Skeletal muscle tissue (tissue), 3 donors: ENCODE measurements at regions not wholly inside any gene's neighbourhood (a gene's known extent, or its start where the extent isn't known, plus 50 kb on each side); places are given as distances from the start of the nearest gene placed in this dataset.

Experiments used
- H3K27ac ChIP-seq: one replicate; pipeline ENCODE4 v1.7.0; 2013; ENCODE audit warnings: mild to moderate bottlenecking, low read depth, low read length, inconsistent platforms
- H3K27me3 ChIP-seq, 3 donors: one replicate each; pipeline ENCODE4 v1.7.0; 2013; ENCODE audit warnings: low read length in 3 of 3; ENCODE audit not compliant: control insufficient read depth in 3 of 3, insufficient read depth in 3 of 3
- H3K36me3 ChIP-seq, 3 donors: one replicate each; pipeline ENCODE4 v1.7.0; 2013; ENCODE audit warnings: low read length in 3 of 3; ENCODE audit not compliant: control insufficient read depth in 3 of 3, insufficient read depth in 3 of 3
- H3K4me1 ChIP-seq, 3 donors: one replicate each; pipeline ENCODE4 v1.7.0; 2013; ENCODE audit warnings: low read length in 3 of 3, mild to moderate bottlenecking in 3 of 3; ENCODE audit not compliant: control insufficient read depth in 3 of 3, insufficient read depth in 3 of 3
- H3K4me3 ChIP-seq, 3 donors: one replicate each; pipeline ENCODE4 v1.7.0; 2013; ENCODE audit warnings: low read length in 3 of 3
- H3K9ac ChIP-seq, 3 donors: one replicate each; pipeline ENCODE4 v1.7.0; 2013; ENCODE audit warnings: low read length in 3 of 3, mild to moderate bottlenecking in 3 of 3, moderate library complexity in 2 of 3, low read depth in 1 of 3
- H3K9me3 ChIP-seq, 3 donors: one replicate each; pipeline ENCODE4 v1.7.0; 2013; ENCODE audit warnings: low read length in 3 of 3; ENCODE audit not compliant: control insufficient read depth in 3 of 3
- donor health status: Osteomylitis.

DNA sequence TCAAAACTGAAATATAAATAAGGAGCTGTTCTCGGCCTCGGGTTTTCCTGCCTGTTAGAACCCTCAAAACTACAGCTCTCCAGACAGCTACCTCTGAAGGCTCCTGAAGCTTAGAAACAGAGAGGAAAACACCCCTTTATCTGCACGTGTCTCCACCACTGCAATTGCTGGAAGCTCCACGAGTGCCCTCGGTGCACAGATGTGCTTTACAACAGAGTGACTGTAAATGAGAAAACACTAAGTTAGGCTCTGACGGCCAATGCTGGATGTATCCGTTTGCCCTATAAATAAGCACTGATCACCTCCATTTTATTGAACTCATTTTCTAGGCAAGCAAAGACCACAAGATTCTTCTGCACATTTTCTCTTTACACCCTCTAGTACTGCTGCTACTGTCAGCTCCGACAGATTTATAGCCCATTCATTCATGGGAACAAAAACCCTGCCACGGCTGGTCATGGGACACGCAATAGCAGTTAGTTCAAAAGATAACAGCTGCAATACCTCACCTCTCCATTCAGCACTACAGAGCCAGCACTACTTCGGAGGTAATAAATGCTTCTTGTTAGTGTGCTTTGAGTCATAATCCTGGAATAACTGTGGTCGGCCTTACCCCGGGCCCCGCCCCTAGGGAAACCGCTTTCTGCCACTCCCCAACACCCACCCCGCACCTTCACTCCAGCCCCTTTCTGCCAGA, 241.1 kb upstream of the ZNF507 start:
- Histone ChIP-seq H3K4me1 (no peaks in the 10 kb centered on the region), H3K9me3 (no peaks in the 10 kb centered on the region), H3K27me3 (peaks cover 5 to 18% (median 18%) of the 10 kb centered on the region in 3 donors), H3K36me3 (no peaks in the 10 kb centered on the region), H3K4me3 (no peak overlapping the region), H3K9ac (no peak overlapping the region), H3K27ac (no peak overlapping the region)

DNA sequence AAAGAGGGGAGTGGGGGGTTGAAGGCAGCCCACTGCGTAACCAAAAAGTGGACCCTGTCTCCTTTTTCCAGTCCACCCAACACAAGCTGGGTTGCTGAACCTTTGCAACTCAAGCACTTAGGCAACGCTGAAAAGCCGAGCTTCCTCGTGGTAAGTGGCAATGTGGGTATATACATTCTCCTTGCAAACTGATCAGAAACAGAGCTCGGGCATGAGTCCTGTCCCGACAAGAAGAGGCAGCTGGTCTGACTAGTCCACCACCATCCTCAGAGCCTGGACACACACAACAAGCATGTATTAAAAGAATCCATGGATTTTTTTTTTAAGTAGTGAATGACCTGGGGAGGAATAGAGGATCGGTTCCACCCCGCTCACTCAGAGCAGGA, 240.6 kb upstream of the ZNF507 start:
- no peak overlapping the region for H3K4me3 ChIP-seq
- H3K4me1 ChIP-seq: no peaks in the 10 kb centered on the region
- H3K27ac ChIP-seq: no peak overlapping the region
- H3K27me3 ChIP-seq: peaks cover 5 to 18% (median 18%) of the 10 kb centered on the region in 3 donors
- H3K9me3 ChIP-seq: no peaks in the 10 kb centered on the region
- no peak overlapping the region for H3K9ac ChIP-seq
- no peaks in the 10 kb centered on the region for H3K36me3 ChIP-seq

- no peak overlapping the region for H3K9ac ChIP-seq
- no peaks in the 10 kb centered on the region for H3K36me3 ChIP-seq
- no peaks in the 10 kb centered on the region for H3K9me3 ChIP-seq
- H3K27me3 ChIP-seq: peaks cover 5 to 18% (median 18%) of the 10 kb centered on the region in 3 donors
- H3K4me1 ChIP-seq: no peaks in the 10 kb centered on the region
- H3K4me3 ChIP-seq: no peak overlapping the region
- H3K27ac ChIP-seq: no peak overlapping the region
Measured at GRCh38 chr19:32105527-32106310, 239.7 kb upstream of the ZNF507 start.

- Histone ChIP-seq H3K9ac (no peak overlapping the region), H3K4me1 (no peaks in the 10 kb centered on the region), H3K36me3 (no peaks in the 10 kb centered on the region), H3K4me3 (no peak overlapping the region), H3K27ac (no peak overlapping the region), H3K27me3 (peaks cover 0 to 4% (median 0%) of the 10 kb centered on the region in 3 donors), H3K9me3 (no peaks in the 10 kb centered on the region)
Measured at GRCh38 chr19:32122258-32122657, 223.2 kb upstream of the ZNF507 start.

DNA sequence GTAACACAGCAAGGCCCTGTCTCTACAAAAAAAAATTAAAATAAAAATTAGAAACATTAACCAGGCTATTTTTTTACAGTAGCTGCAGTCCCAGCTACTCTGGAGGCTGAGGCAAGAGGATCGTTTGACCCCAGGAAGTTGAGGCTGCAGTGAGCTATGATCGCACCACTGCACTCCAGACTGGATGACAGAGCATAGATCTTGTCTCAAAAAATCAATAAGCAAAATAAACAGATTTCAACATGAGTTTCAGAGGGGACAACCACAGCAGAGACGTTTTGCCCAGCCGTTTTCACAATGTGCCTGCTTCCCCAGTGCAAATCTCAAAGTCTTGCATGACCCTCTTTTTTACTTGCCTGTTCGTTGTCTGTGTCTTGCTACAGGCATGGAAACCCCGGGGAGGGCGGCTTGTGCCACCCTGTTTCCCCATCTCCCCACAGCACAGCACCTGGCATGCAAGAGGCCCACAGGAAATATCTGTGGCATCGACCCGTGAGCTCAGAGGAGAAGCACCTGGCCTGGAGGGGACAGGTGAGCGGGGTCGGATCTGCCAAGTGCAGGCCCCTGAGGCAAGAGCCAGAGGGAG, 222.0 kb upstream of the ZNF507 start:
- no peaks in the 10 kb centered on the region for H3K36me3 ChIP-seq
- peaks cover 0 to 4% (median 0%) of the 10 kb centered on the region in 3 donors for H3K27me3 ChIP-seq
- no peak overlapping the region for H3K4me3 ChIP-seq
- H3K27ac ChIP-seq: no peak overlapping the region
- H3K9ac ChIP-seq: no peak overlapping the region
- no peaks in the 10 kb centered on the region for H3K4me1 ChIP-seq
- H3K9me3 ChIP-seq: no peaks in the 10 kb centered on the region

DNA sequence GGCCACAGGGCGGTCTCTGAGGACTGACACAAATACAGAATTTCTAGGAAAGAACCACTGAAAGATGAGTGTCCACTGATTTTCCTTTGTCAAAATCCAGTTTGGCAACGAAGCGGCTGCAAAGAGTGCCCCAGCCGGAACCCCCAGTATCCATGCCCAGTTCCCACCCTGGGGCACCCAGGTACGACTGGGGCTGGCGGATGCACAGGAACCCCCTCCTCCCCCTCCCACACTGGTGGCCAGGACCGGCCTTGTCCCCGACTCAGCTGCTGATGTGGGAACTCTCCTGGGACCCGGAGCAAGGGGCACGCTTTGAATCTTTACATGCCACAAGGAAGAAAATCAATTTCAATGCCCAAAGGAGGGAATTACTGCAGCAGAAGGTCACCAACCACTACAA, 220.8 kb upstream of the ZNF507 start:
- Histone ChIP-seq H3K9ac (no peak overlapping the region), H3K36me3 (no peaks in the 10 kb centered on the region), H3K4me1 (no peaks in the 10 kb centered on the region), H3K4me3 (no peak overlapping the region), H3K27me3 (peaks cover 0 to 6% (median 0%) of the 10 kb centered on the region in 3 donors), H3K27ac (no peak overlapping the region), H3K9me3 (no peaks in the 10 kb centered on the region)

DNA sequence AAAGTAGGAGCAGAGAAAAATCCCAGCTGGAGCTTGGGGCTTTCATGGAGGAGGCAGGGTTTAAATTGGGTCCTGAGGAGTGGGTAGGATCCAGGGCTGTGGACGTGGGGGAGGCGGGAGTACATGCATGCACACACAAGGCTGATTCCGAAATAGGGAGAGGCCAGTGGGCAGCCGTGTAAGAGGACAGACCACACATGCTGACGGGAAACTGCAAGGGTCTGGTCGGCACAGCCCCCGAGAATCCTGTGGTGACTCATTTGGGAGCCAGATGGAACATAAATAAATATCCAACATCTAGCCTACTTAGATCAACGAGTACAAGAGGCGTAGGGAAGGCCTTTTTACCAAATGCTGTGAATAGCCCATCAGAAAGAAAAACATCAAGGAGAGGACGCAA, 216.3 kb upstream of the ZNF507 start:
- H3K4me3 ChIP-seq: no peak overlapping the region
- H3K27me3 ChIP-seq: peaks cover 0 to 3% (median 2%) of the 10 kb centered on the region in 3 donors
- H3K9me3 ChIP-seq: no peaks in the 10 kb centered on the region
- H3K36me3 ChIP-seq: no peaks in the 10 kb centered on the region
- no peaks in the 10 kb centered on the region for H3K4me1 ChIP-seq
- H3K27ac ChIP-seq: no peak overlapping the region
- H3K9ac ChIP-seq: no peak overlapping the region

DNA sequence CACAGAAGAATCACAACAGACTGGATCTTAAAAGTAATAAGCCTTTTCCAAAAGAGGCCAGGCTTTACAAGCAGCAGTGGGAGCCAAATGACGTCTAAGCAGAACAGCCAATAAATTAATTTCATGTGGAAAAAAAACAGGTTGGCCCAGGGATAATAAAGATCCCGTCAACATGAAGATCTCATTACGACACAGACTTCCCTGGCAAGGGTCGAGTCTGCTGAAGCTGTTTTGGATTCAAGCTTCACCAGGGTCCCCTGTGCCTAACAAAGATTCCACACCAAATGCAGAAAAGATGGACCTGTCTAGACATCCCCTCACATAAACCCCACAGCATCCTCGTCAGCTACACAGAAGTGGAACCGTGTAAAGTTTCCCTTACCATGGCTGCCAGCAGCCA, 215.1 kb upstream of the ZNF507 start:
- Histone ChIP-seq H3K9me3 (no peaks in the 10 kb centered on the region), H3K4me3 (no peak overlapping the region), H3K4me1 (no peaks in the 10 kb centered on the region), H3K9ac (no peak overlapping the region), H3K27ac (no peak overlapping the region), H3K27me3 (peaks cover 0 to 3% (median 2%) of the 10 kb centered on the region in 3 donors), H3K36me3 (no peaks in the 10 kb centered on the region)

DNA sequence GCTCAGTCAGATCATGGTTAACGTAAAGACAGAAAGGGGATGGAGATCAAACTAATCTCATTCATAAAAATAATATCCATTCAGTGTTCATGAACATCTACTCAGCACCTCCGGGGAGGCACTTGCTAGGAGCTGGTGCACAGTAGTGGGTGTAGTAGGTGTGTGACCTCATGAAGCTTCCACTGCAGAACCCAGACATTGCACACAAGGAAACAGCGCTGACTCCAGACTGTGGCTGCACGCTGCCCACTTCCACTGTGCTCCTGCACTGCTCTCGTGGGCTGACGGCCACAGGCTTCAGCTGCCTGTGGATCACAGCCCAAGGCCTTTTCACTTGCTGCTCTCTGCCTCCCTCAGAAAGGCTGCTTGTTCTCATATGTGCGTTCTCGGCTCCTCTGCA, 214.4 kb upstream of the ZNF507 start:
- no peak overlapping the region for H3K27ac ChIP-seq
- H3K4me3 ChIP-seq: no peak overlapping the region
- H3K9me3 ChIP-seq: no peaks in the 10 kb centered on the region
- H3K36me3 ChIP-seq: no peaks in the 10 kb centered on the region
- H3K9ac ChIP-seq: no peak overlapping the region
- H3K27me3 ChIP-seq: peaks cover 0 to 3% (median 2%) of the 10 kb centered on the region in 3 donors
- no peaks in the 10 kb centered on the region for H3K4me1 ChIP-seq

- Histone ChIP-seq H3K4me1 (no peaks in the 10 kb centered on the region), H3K36me3 (no peaks in the 10 kb centered on the region), H3K9me3 (no peaks in the 10 kb centered on the region), H3K27me3 (peaks cover 0 to 4% (median 0%) of the 10 kb centered on the region in 3 donors), H3K9ac (no peak overlapping the region), H3K4me3 (no peak overlapping the region), H3K27ac (no peak overlapping the region)
Measured at GRCh38 chr19:32138416-32138815, 207.0 kb upstream of the ZNF507 start.
